HG03045 (cell line): ENCODE measurements at regions not wholly inside any gene's neighbourhood (a gene's known extent, or its start where the extent isn't known, plus 50 kb on each side); places are given as distances from the start of the nearest gene placed in this dataset.
"Not testable (repeated sequence)": the region's sequence is repeated elsewhere in the genome, so short reads cannot be mapped to it uniquely, and the experiment has no call there.

Source experiments
- ATAC-seq: cut with Tn5 transposase; IDR thresholded peaks from one replicate; pipeline ENCODE4 v1.9.1; 2021; ENCODE audit warnings: mild to moderate bottlenecking, moderate library complexity; ENCODE audit not compliant: unreplicated experiment

DNA sequence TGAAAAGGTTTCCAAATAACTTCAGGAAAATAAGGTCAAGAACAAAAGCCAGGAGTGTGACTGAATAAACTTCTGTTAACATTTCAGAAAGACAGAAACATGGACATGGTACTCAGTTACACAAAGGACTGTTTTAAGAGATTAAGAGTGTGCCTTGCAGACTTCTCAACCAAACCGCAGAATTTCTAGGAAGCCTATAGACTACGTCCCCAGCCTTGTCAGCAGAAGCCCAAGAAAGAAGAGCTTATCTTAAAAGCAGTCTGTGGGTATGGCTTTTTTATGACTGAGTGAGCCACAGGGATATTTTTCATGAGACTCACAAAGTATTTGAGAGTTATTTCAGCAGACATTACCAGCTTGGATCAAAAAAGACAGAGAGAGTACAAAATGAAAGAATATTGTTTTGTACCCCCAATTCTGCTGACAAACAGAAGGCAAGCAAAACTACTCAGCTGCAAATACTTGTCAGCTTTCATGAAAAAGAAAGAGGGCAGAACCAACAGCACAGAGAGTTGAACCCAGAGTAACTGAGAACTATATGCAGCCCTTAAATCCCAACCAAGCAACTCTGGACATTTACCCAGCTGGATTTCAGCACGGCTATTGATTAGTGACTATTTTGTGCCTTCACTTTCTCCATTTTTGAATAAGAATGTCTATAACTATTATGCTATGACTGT, 711.0 kb upstream of the CTNND2 start:
- no peak for ATAC-seq

DNA sequence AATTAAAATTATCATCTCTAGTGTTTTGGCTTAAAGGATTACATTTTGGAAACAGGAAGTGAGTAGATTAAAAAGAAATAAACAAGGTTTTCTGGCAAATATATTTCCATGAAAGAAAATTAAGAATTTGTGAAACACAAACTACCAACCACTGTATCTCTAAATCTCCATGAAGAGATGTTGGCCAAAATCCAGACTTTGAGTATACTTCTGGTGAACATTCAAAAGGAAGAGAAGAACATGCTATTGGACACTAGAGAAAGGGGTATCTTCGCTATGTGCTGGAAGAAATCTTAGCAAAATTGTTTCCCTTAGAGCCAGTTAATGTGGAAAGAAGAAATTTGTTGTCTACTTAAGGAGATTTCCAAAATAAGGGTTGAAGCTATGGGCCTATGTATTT, 710.4 kb upstream of the CTNND2 start:
- ATAC-seq = no peak

DNA sequence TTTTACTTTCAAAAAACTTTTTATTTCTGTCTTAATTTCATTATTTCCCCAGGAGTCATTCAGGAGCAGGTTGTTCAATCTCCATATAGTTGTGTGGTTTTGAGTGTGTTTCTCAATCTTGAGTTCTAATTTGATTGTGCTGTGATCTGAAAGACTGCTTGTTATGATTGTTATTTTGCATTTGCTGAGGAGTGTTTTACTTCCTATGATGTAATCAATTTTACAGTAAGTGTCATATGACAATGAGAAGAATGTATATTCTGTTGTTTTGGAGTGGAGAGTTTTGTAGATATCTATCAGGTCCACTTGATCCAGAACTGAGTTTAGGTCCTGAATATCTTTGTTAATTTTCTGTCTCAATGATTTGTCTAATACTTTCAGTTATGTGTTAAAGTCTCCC, 706.9 kb upstream of the CTNND2 start:
- ATAC-seq = no peak

DNA sequence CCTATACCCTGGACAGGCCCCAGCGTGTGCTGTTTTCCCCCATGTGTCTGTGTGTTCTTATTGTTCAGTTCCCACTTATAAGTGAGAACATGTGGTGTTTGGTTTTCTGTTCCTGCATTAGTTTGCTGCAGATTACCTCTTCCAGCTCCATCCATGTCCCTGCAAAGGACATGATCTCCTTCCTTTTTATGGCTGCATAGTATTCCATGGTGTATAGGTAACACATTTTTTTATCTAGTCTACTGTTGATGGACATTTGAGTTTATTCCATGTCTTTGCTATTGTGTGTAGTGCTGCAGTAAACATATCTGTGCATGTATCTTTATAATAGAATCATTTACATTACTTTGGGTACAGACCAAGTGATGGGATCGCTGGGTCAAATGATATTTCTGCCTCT, 703.6 kb upstream of the CTNND2 start:
- not testable (repeated sequence) for ATAC-seq

DNA sequence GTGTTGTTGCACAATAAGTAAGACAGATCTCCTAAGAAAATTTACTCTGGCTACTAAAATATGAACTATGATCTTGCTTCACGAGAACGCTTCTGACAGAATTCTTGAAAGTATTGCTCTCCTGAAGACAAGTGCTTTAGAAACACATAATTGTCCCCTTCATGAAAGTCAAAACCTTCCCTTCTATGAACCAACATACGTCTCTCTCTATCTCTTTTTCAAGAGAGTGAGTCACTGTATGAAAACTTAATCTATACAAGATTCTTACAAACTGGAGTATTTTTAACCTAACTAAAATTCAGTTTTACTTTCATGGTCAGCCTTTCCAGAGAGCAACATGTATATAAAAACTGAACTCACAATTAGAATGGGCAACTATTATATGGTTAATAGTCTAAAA, 688.0 kb upstream of the CTNND2 start:
- ATAC-seq = no peak

DNA sequence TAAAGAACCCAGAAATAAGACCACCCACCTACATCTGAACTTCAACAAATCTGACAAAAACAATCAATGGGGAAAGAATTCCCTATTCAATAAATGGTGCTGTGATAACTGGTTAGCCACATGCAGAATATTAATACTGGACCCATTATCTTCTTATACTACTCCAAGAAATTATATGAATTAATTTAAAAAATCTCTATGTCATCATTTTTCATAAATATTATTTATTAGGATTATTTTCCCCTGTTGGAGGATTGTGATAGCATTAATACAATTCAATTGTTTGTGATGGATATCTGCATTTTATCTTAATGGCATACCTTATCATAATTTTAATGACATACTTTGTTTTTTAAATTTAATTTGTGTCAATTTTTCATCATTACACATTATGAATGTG, 682.2 kb upstream of the CTNND2 start:
- no peak for ATAC-seq

DNA sequence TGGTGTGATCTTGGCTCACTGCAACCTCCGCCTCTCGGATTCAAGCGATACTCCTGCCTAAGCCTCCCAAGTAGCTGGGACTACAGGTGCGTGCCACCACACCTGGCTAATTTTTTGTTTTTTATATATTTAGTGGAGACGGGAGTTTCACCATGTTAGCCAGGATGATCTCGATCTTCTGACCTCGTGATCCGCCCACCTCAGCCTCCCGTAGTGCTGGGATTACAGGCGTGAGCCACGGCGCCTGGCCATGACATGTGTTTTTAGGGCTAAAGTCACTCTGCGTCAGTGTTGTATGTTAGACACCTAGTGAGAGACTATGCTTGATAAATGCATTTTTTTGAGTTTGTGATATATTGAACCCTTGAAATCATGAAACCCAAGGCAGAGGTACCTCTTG, 674.6 kb upstream of the CTNND2 start:
- ATAC-seq = not testable (repeated sequence)

DNA sequence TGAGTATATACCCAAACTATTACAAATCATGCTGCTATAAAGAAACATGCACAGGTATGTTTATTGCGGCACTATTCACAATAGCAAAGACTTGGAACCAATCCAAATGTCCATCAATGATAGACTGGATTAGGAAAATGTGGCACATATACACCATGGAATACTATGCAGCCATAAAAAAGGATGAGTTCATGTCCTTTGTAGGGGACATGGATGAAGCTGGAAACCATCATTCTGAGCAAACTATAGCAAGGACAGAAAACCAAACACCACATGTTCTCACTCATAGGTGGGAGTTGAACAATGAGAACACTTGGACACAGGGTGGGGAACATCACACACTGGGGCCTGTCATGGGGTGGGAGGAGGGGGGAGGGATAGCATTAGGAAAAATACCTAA, 672.7 kb upstream of the CTNND2 start:
- ATAC-seq = not testable (repeated sequence)

DNA sequence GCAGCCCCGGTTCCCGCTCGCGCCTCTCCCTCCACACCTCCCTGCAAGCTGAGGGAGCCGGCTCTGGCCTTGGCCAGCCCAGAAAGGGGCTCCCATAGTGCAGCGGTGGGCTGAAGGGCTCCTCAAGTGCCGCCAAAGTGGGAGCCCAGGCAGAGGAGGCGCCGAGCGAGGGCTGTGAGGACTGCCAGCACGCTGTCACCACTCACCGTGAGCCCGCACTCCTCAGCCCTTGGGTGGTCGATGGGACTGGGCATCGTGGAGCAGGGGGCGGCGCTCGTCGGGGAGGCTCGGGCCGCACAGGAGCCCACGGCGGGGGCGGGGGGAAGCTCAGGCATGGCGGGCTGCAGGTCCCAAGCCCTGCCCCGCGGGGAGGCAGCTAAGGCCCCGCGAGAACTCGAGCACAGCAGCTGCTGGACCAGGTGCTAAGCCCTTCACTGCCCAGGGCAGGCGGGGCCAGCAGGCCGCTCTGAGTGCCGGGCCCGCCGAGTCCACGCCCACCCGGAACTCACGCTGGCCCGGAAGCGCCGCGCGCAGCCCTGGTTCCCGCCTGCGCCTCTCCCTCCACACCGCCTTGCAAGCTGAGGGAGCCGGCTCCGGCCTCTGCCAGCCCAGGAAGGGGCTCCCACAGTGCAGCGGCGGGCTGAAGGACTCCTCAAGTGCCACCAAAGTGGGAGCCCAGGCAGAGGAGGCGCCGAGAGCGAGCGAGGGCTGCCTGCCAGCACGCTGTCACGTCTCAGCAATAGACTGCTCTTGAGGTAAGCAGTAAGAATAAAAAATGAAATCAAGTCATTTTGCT, 670.2 kb upstream of the CTNND2 start:
- not testable (repeated sequence) for ATAC-seq

DNA sequence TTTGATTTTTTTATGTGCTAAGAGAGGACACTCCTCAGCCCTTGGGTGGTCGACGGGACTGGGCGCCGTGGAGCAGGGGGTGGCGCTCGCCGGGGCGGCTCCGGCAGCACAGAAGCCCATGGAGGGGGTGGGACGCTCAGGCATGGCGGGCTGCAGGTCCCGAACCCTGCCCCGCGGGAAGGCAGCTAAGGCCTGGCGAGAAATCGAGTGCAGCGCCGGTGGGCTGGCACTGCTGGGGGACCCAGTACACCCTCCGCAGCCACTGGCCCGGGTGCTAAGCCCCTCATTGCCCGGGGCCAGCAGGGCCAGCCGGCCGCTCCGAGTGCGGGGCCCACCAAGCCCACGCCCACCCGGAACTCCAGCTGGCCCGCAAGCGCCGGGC, 669.7 kb upstream of the CTNND2 start:
- not testable (repeated sequence) for ATAC-seq

DNA sequence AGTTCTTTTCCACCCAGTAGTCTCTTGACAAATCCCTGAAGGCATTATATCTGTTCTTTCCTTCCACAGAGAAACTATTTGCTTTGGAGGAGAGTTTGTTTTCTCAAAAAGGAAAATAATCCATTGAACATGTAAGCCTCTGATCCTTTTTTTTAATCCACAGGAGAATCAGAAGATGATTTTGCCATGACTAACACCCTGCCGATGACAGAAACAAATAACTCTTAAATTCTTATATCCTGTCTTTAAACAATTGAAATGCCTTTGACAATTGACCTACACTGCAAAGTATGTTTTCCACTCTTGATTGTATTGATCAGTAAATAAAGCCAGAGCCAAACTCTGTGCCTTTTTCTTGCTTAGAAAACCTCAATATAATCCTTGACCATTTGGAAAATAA, 666.4 kb upstream of the CTNND2 start:
- ATAC-seq = no peak

DNA sequence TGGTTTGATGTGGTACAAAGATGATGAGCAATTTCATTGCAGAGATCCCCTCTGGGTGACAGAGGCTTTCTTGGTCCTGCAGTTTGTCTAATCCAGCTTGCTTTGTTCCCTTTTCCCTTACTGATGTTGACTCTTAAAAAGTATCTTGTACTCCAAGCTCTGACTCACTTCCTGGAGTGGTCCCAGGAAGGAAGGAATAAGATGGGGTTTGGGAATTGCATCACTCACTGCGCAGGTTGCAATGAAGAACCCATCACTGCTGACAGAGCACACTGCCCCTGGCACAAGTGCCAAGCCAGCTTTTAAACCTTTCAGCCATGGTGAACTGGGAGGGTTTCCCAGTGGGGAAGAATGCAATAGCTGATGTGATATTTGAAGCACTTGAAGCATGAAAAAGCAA, 662.2 kb upstream of the CTNND2 start:
- no peak for ATAC-seq

DNA sequence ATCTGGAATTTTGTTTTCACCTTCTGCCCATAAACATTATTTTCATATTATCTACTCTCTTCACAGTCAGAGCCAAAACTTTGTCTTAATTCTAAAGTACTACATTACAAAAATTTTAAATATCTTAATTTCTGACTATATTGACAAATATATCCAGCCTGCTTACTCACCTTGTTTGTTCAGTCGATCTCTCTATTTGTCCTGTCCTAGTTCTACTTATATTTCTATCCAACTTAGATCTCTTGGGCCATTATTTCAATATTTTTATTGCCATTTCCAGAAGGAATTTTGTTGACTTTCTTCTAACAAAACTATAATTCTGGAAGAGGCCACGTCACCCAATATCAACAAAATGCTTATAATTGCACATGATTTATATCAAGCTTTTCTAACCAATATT, 652.8 kb upstream of the CTNND2 start:
- no peak for ATAC-seq

DNA sequence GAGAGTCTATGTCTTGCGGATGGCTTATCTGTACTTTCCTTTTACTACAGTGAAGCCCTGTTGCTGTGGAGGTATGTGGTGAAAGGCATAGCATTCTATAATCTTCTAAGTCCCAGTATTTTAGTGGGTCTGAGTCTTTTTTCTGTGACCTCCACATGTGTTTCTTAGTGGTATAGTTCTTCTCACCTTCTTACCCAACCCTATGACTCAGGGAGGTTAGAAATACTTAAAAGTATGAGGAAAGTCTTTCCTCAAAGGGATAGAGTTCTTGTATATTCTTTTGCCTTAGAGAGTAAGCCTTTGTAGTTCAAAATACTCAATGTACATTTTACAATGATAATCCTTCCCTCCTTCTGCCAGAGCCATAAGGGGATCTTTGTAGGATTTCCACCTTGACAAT, 621.9 kb upstream of the CTNND2 start:
- no peak for ATAC-seq

DNA sequence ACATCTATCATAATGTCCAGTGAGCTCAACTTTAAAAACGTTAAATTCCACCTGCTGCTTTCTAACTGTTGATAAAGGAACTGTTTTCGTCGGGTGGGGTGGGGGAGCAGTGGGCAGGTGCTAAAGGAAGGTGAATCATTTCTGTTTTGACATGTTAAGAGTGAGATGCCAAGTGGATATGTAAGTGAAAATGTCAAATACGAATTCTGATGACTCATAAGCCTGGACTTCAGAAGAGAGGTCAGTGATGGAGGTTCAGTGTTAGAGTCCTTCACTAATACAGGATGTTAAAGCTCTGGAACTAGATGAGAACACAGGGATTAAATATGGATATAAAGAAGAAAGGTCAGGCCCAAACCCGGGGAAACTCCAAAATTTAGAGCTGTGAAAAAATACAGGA, 617.9 kb upstream of the CTNND2 start:
- ATAC-seq = no peak

DNA sequence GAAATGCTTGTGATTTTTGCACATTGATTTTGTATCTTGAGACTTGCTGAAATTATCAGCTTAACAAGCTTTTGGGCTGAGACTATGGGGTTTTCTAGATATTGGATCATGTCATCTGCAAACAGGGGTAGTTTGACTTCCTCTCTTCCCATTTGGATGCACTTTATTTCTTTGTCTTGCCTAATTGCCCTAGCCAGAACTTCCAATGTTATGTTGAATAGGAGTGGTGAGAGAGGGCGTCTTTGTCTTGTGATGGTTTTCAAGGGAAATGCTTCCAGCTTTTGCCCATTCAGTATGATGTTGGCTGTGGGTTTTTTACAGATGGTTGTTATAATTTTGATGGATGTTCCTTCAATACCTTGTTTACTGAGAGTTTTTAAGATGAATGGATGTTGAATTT, 600.7 kb upstream of the CTNND2 start:
- not testable (repeated sequence) for ATAC-seq

DNA sequence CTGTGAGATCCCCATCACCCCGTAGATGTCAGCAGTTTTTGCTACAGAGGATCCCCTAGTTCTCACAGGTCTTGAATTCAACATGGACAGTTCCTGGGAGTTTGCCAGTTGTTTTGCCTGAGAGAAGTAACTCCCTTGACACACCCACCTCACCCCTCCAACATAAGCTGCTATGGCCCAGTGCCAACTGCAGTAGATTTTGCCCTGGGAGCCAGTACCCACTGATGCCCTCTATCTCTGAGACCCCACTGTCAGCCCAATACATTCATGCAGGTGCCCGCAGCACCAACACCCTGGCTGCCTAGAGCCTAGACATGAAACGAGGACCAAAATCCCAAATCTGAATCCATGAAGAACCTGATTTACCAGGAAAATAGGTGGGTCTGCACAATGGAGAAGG, 583.9 kb upstream of the CTNND2 start:
- ATAC-seq = no peak

DNA sequence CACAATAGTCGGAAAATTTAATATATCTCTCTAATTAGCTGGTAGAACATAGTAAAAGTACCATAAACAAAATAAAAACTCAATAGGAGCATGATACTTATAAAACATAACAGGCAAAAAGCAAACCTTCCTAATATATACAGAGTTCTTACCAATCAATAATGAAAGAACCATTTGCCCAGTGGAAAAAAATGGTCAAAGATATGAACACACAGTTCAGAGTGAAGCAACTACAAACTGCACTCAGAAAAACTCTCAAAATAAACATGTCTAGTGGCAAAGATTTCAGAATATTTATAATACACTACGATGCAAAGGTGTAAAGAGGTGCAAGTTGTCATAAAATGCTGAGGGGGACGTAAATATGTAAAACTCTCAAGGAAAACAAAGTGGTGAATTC, 576.2 kb upstream of the CTNND2 start:
- no peak for ATAC-seq

DNA sequence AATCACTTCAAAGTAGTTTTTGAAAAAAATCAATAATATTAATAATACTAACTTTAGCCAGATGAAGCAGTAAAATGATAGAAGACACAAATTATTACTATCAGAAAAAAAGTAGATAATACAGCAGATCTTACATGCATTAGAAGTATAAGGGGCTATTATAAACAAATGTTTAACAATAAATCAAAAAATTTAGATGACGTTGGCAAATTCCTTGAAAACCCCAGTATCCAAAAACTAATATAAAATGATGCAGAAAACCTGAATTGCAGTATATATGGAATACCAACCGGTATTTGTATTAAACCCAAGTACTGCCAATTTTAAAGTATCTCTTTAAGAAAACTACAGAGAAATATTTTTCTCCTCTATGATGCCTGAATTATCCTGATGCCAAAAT, 573.3 kb upstream of the CTNND2 start:
- no peak for ATAC-seq

DNA sequence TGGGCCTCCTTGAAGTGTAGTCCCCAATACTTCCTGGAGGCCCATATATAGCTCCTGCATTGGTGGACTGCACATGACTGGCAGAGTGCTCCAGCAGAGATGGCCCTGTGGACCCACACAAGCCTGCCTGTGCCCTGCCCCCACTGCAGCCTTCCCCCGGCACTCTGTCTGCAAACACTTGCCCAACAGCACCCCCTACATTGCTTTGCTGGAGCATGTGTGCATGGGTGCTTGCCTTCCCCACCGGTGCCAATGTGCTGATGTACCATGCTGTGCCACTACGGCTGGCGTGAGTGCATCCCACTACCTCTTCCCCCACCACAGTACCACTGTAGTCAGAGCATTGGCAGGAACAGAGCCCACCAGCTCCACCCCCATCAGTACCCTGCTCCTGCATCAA, 563.6 kb upstream of the CTNND2 start:
- no peak for ATAC-seq

DNA sequence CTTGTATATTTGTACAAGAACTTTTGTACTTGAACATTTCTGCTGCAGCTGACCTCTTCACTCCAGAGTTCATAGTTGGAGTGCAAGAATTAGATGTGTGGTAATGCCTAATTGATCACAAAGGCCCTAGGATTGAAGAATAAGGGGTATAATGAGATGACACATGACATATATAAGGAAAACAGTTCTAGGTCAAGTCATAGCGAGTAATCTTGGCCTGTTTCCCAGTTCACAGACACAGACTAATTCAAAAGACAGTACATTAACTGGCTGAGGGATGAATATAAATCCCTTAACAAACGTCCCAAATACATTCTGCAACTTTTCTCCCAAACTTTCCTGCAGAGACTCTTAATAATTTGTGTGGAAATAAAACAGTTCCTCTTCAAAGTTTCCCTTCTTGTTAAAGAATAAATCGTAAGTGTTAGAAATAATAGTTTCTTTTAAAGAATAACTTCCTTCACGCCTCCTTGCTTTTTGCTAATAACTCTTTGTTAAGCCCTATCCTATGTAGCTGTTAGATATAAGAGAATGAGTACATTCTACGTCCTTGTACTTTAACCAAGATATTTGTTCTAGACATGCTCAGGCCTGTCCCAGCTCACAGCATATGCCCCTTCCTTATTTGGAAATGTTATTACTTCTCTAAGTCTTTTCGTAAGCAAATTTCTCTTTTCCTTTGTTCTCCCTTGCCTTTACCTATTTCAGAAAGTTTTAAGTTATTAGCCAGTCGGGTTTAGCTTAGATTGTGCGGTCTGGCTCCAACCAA, 556.4 kb upstream of the CTNND2 start:
- no peak for ATAC-seq

DNA sequence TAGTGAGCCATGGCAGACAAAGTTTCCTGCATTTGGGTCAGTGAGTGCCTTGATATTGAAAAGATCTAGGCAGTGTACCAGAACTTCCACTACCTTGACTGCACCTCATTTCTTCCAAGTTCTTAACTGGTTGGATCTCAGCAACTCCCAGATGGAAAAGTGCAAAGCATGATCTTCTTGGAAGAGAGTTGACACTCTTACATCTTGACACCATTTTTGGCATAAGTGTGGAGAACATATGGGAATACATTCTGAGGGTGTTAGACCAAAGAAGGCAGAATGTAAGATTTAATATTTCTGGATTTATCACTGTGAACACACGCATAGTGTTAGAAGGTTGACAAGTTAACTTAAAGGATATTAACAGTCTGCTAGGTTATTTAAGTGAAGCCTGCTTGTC, 555.1 kb upstream of the CTNND2 start:
- no peak for ATAC-seq
